ENCODE measurements at regions not wholly inside any gene's neighbourhood (a gene's known extent, or its start where the extent isn't known, plus 50 kb on each side); places are given as distances from the start of the nearest gene placed in this dataset.

GRCh38 chr4:96293806-96294205 is 453.9 kb downstream of the PDHA2 start:
- TF ChIP-seq ARNTL (CRISPR knock-in tag; IDR thresholded peaks at IDR 0.05; ENCODE audit: borderline replicate concordance, low read depth) (no peak), ZNF565 (CRISPR knock-in tag; conservative IDR thresholded peaks at IDR 0.05; ENCODE audit: low read depth) (no peak), GLIS3 (CRISPR knock-in tag; IDR thresholded peaks at IDR 0.05) (no peak), RARB (CRISPR knock-in tag; IDR thresholded peaks at IDR 0.05) (no peak), ZFP3 (CRISPR knock-in tag; IDR thresholded peaks at IDR 0.05) (no peak), TCF4 (CRISPR knock-in tag; IDR thresholded peaks at IDR 0.05; ENCODE audit: borderline replicate concordance) (no peak), ZNF8 (CRISPR knock-in tag; IDR thresholded peaks at IDR 0.05) (no peak), PATZ1 (CRISPR knock-in tag; IDR thresholded peaks at IDR 0.05; ENCODE audit: borderline replicate concordance) (no peak), ISL1 (CRISPR knock-in tag; IDR thresholded peaks at IDR 0.05) (no peak)
- TF ChIP-seq, protein P1, sequence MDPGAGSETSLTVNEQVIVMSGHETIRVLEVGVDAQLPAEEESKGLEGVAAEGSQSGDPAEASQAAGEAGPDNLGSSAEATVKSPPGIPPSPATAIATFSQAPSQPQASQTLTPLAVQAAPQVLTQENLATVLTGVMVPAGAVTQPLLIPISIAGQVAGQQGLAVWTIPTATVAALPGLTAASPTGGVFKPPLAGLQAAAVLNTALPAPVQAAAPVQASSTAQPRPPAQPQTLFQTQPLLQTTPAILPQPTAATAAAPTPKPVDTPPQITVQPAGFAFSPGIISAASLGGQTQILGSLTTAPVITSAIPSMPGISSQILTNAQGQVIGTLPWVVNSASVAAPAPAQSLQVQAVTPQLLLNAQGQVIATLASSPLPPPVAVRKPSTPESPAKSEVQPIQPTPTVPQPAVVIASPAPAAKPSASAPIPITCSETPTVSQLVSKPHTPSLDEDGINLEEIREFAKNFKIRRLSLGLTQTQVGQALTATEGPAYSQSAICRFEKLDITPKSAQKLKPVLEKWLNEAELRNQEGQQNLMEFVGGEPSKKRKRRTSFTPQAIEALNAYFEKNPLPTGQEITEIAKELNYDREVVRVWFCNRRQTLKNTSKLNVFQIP (CRISPR knock-in tag; IDR thresholded peaks at IDR 0.05; ENCODE audit: borderline replicate concordance, low read depth) = no peak
